HG03520 (cell line): ENCODE measurements at regions not wholly inside any gene's neighbourhood (a gene's known extent, or its start where the extent isn't known, plus 50 kb on each side); places are given as distances from the start of the nearest gene placed in this dataset.
"Not testable (repeated sequence)": the region's sequence is repeated elsewhere in the genome, so short reads cannot be mapped to it uniquely, and the experiment has no call there.

Experiments used
- ATAC-seq: cut with Tn5 transposase; IDR thresholded peaks from one replicate; pipeline ENCODE4 v1.9.1; 2021; ENCODE audit warnings: mild to moderate bottlenecking, moderate library complexity; ENCODE audit not compliant: unreplicated experiment

GRCh38 chr2:128593518-128593878 is 274.8 kb upstream of the HS6ST1 start:
- no peak for ATAC-seq

- no peak for ATAC-seq
These were observed 275.4 kb upstream of the HS6ST1 start for GRCh38 chr2:128593879-128594650.

GRCh38 chr2:128594651-128594910 is 275.9 kb upstream of the HS6ST1 start:
- no peak for ATAC-seq

- no peak for ATAC-seq
These were observed 276.4 kb upstream of the HS6ST1 start for GRCh38 chr2:128594953-128595677.

GRCh38 chr2:128595763-128596395 is 277.2 kb upstream of the HS6ST1 start:
- ATAC-seq, result no peak

- ATAC-seq, result no peak
These were observed 277.9 kb upstream of the HS6ST1 start for GRCh38 chr2:128596396-128597120.

- ATAC-seq, result no peak
These were observed 278.6 kb upstream of the HS6ST1 start for GRCh38 chr2:128597121-128597762.

GRCh38 chr2:128598260-128598659 is 279.6 kb upstream of the HS6ST1 start:
- not testable (repeated sequence) for ATAC-seq

- no peak for ATAC-seq
These were observed 280.3 kb upstream of the HS6ST1 start for GRCh38 chr2:128598862-128599441.

- ATAC-seq, result no peak
These were observed 281.0 kb upstream of the HS6ST1 start for GRCh38 chr2:128599700-128600099.

- ATAC-seq, result no peak
These were observed 282.1 kb upstream of the HS6ST1 start for GRCh38 chr2:128600581-128601297.

- no peak for ATAC-seq
These were observed 282.8 kb upstream of the HS6ST1 start for GRCh38 chr2:128601298-128602037.

- ATAC-seq, result no peak
These were observed 283.5 kb upstream of the HS6ST1 start for GRCh38 chr2:128602038-128602698.

GRCh38 chr2:128602699-128603101 is 284.0 kb upstream of the HS6ST1 start:
- no peak for ATAC-seq

- ATAC-seq, result no peak
These were observed 284.8 kb upstream of the HS6ST1 start for GRCh38 chr2:128603411-128603924.

- no peak for ATAC-seq
These were observed 285.4 kb upstream of the HS6ST1 start for GRCh38 chr2:128604045-128604444.

- not testable (repeated sequence) for ATAC-seq
These were observed 285.9 kb upstream of the HS6ST1 start for GRCh38 chr2:128604581-128604980.

GRCh38 chr2:128605421-128605820 is 286.8 kb upstream of the HS6ST1 start:
- ATAC-seq, result no peak

GRCh38 chr2:128605931-128606330 is 287.3 kb upstream of the HS6ST1 start:
- ATAC-seq, result no peak
